Subcutaneous abdominal adipose tissue (tissue), 5 donors: ENCODE measurements at regions not wholly inside any gene's neighbourhood (a gene's known extent, or its start where the extent isn't known, plus 50 kb on each side); places are given as distances from the start of the nearest gene placed in this dataset.

ENCODE experiments used
- H3K27ac ChIP-seq: one replicate; pipeline ENCODE4 v1.7.0; 2013; ENCODE audit warnings: low read depth, mild to moderate bottlenecking, inconsistent platforms, low read length, moderate library complexity
- H3K27me3 ChIP-seq, 5 donors: one replicate each; pipeline ENCODE4 v1.7.0; 2013; ENCODE audit warnings: low read length in 5 of 5, inconsistent platforms in 1 of 5; ENCODE audit not compliant: control insufficient read depth in 5 of 5, insufficient read depth in 4 of 5
- H3K36me3 ChIP-seq, 5 donors: one replicate each; pipeline ENCODE4 v1.7.0; 2013; ENCODE audit warnings: low read length in 5 of 5; ENCODE audit not compliant: control insufficient read depth in 5 of 5, insufficient read depth in 5 of 5
- H3K4me1 ChIP-seq, 5 donors: one replicate each; pipeline ENCODE4 v1.7.0; 2013; ENCODE audit warnings: low read length in 5 of 5, mild to moderate bottlenecking in 3 of 5, moderate library complexity in 1 of 5; ENCODE audit not compliant: control insufficient read depth in 5 of 5, insufficient read depth in 5 of 5
- H3K4me3 ChIP-seq, 5 donors: one replicate each; pipeline ENCODE4 v1.7.0; 2013; ENCODE audit warnings: low read length in 5 of 5, low read depth in 1 of 5
- H3K9ac ChIP-seq, 5 donors: one replicate each; pipeline ENCODE4 v1.7.0; 2013; ENCODE audit warnings: low read length in 5 of 5, mild to moderate bottlenecking in 4 of 5, moderate library complexity in 3 of 5
- H3K9me3 ChIP-seq, 5 donors: one replicate each; pipeline ENCODE4 v1.7.0; 2013; ENCODE audit warnings: low read length in 5 of 5; ENCODE audit not compliant: control insufficient read depth in 5 of 5
- donor health status: healthy.
- donor health status: healthy.
- donor health status: healthy.
- donor health status: healthy.
- donor health status: healthy.

- Histone ChIP-seq H3K4me3 (no peak overlapping the region), H3K9ac (no peak overlapping the region), H3K27me3 (no peaks in the 10 kb centered on the region)
These were observed 732.9 kb upstream of the VRK2 start for GRCh38 chr2:57313678-57314077.

GRCh38 chr2:57314682-57315081 lies 731.9 kb upstream of the VRK2 start:
- no peaks in the 10 kb centered on the region for H3K27me3 ChIP-seq
- no peak overlapping the region for H3K4me3 ChIP-seq
- peaks cover 0 to 3% (median 0%) of the 10 kb centered on the region in 5 donors for H3K9me3 ChIP-seq
- no peak overlapping the region for H3K9ac ChIP-seq
- H3K27ac ChIP-seq: no peak overlapping the region
- peaks cover 0 to 5% (median 0%) of the 10 kb centered on the region in 5 donors for H3K36me3 ChIP-seq
- no peaks in the 10 kb centered on the region for H3K4me1 ChIP-seq

More at GRCh38 chr2:57313678-57314077, 732.9 kb upstream of the VRK2 start:
- Histone ChIP-seq H3K36me3 (peaks cover 0 to 5% (median 0%) of the 10 kb centered on the region in 5 donors), H3K27ac (no peak overlapping the region), H3K9me3 (peaks cover 0 to 2% (median 0%) of the 10 kb centered on the region in 5 donors), H3K4me1 (no peaks in the 10 kb centered on the region)

GRCh38 chr2:57330447-57330846 lies 716.2 kb upstream of the VRK2 start:
- H3K36me3 ChIP-seq: no peaks in the 10 kb centered on the region
- no peak overlapping the region for H3K4me3 ChIP-seq
- no peaks in the 10 kb centered on the region for H3K4me1 ChIP-seq
- H3K27me3 ChIP-seq: no peaks in the 10 kb centered on the region
- H3K27ac ChIP-seq: no peak overlapping the region
- H3K9ac ChIP-seq: no peak overlapping the region
- no peaks in the 10 kb centered on the region for H3K9me3 ChIP-seq

- Histone ChIP-seq H3K27me3 (no peaks in the 10 kb centered on the region), H3K9me3 (peaks cover 0 to 1% (median 0%) of the 10 kb centered on the region in 5 donors)
These were observed 713.4 kb upstream of the VRK2 start for GRCh38 chr2:57333221-57333620.

GRCh38 chr2:57343391-57344006 lies 703.1 kb upstream of the VRK2 start:
- H3K36me3 ChIP-seq: no peaks in the 10 kb centered on the region
- no peak overlapping the region for H3K27ac ChIP-seq
- no peaks in the 10 kb centered on the region for H3K27me3 ChIP-seq
- H3K4me3 ChIP-seq: no peak overlapping the region
- H3K9ac ChIP-seq: no peak overlapping the region
- peaks cover 0 to 3% (median 2%) of the 10 kb centered on the region in 5 donors for H3K9me3 ChIP-seq
- no peaks in the 10 kb centered on the region for H3K4me1 ChIP-seq

More at GRCh38 chr2:57333221-57333620, 713.4 kb upstream of the VRK2 start:
- no peaks in the 10 kb centered on the region for H3K36me3 ChIP-seq
- no peak overlapping the region for H3K9ac ChIP-seq
- H3K4me1 ChIP-seq: no peaks in the 10 kb centered on the region
- no peak overlapping the region for H3K27ac ChIP-seq
- H3K4me3 ChIP-seq: no peak overlapping the region

- Histone ChIP-seq H3K9ac (no peak overlapping the region), H3K9me3 (peaks cover 0 to 4% (median 0%) of the 10 kb centered on the region in 5 donors), H3K4me3 (no peak overlapping the region), H3K27me3 (no peaks in the 10 kb centered on the region), H3K36me3 (no peaks in the 10 kb centered on the region), H3K27ac (no peak overlapping the region), H3K4me1 (no peaks in the 10 kb centered on the region)
These were observed 678.4 kb upstream of the VRK2 start for GRCh38 chr2:57368190-57368589.

- no peaks in the 10 kb centered on the region for H3K4me1 ChIP-seq
- H3K9me3 ChIP-seq: peaks cover 0 to 4% (median 0%) of the 10 kb centered on the region in 5 donors
- no peaks in the 10 kb centered on the region for H3K36me3 ChIP-seq
- no peak overlapping the region for H3K9ac ChIP-seq
- no peak overlapping the region for H3K27ac ChIP-seq
- no peaks in the 10 kb centered on the region for H3K27me3 ChIP-seq
- H3K4me3 ChIP-seq: no peak overlapping the region
These were observed 675.6 kb upstream of the VRK2 start for GRCh38 chr2:57370882-57371585.

- no peak overlapping the region for H3K27ac ChIP-seq
- H3K9ac ChIP-seq: no peak overlapping the region
- H3K4me1 ChIP-seq: no peaks in the 10 kb centered on the region
- peaks cover 0 to 4% (median 0%) of the 10 kb centered on the region in 5 donors for H3K9me3 ChIP-seq
- H3K27me3 ChIP-seq: no peaks in the 10 kb centered on the region
- no peak overlapping the region for H3K4me3 ChIP-seq
- H3K36me3 ChIP-seq: no peaks in the 10 kb centered on the region
These were observed 674.2 kb upstream of the VRK2 start for GRCh38 chr2:57372237-57372984.

GRCh38 chr2:57373530-57373929 lies 673.1 kb upstream of the VRK2 start:
- no peaks in the 10 kb centered on the region for H3K36me3 ChIP-seq
- no peaks in the 10 kb centered on the region for H3K4me1 ChIP-seq
- no peak overlapping the region for H3K27ac ChIP-seq
- H3K27me3 ChIP-seq: no peaks in the 10 kb centered on the region
- H3K4me3 ChIP-seq: no peak overlapping the region
- H3K9ac ChIP-seq: no peak overlapping the region
- H3K9me3 ChIP-seq: peaks cover 0 to 4% (median 0%) of the 10 kb centered on the region in 5 donors

- Histone ChIP-seq H3K27ac (no peak overlapping the region), H3K9me3 (no peaks in the 10 kb centered on the region), H3K4me1 (no peaks in the 10 kb centered on the region), H3K9ac (no peak overlapping the region), H3K36me3 (no peaks in the 10 kb centered on the region), H3K27me3 (no peaks in the 10 kb centered on the region), H3K4me3 (no peak overlapping the region)
These were observed 669.6 kb upstream of the VRK2 start for GRCh38 chr2:57376985-57377384.
